Limb (tissue), 2 donors: ENCODE measurements at regions not wholly inside any gene's neighbourhood (a gene's known extent, or its start where the extent isn't known, plus 50 kb on each side); places are given as distances from the start of the nearest gene placed in this dataset.
"Not testable (repeated sequence)": the region's sequence is repeated elsewhere in the genome, so short reads cannot be mapped to it uniquely, and the experiment has no call there.

ENCODE experiments used
- DNase-seq, 2 donors: peaks; one replicate each; pipeline ENCODE4 v3.0.0-alpha.2; 2016; ENCODE audit errors: extremely low spot score in 2 of 2

DNA sequence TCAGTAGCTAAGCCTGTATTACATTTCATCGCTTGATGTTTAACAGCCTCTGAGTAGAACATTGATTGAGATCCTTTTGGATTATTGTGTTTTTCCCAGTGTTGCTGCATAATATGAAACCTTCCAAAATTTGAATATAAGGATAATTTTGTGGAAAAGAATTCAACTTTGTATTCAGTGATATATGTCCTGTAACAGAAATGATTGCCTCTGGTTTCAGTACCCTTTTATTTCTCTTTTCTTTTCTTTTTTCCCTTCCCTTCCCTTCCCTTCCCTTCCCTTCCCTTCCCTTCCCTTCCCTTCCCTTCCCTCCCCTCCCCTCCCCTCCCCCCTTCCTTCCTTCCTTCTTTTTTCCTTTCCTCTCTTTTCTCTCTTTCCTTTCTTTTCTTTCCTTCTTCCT lies 74.6 kb downstream of the UTRN start:
- no peak for DNase-seq

DNA sequence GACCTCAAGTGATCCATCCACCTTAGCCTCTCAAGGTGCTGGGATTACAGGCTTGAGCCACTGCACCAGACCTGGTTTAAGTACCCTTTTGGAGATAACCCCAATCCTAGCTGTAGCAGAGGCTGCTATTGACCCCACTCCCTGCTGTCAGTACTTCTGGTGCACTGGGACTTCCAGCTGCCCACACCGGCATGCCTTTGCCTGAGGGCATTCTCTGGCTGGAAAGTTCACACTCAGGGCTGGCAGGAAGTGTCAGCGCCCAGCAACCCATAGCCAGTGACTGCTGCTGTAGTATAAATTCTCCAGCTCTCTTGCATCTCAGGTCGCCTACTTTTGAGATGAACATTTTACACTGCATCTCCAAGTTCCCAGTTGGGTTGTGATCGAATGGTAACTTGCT lies 75.3 kb downstream of the UTRN start:
- DNase-seq = no peak

DNA sequence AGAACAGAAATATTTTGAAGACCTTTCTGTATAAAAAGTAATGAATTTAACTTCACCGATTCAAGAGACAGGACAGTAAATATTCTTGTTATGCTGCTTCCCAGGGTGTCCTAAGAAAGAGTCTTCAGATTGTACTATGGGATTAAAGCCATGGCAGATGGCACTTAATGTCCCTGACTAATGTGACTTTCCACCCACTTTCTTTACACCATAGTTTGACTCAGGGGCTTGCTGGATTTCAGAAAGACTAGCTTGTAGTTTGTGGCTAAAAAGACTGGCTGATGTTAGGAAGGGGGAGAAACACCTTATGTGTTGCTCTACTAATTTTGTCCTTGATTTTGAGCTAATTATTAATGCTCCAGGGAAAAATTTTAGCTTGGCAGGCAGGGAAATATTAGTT lies 75.9 kb downstream of the UTRN start:
- DNase-seq = no peak

DNA sequence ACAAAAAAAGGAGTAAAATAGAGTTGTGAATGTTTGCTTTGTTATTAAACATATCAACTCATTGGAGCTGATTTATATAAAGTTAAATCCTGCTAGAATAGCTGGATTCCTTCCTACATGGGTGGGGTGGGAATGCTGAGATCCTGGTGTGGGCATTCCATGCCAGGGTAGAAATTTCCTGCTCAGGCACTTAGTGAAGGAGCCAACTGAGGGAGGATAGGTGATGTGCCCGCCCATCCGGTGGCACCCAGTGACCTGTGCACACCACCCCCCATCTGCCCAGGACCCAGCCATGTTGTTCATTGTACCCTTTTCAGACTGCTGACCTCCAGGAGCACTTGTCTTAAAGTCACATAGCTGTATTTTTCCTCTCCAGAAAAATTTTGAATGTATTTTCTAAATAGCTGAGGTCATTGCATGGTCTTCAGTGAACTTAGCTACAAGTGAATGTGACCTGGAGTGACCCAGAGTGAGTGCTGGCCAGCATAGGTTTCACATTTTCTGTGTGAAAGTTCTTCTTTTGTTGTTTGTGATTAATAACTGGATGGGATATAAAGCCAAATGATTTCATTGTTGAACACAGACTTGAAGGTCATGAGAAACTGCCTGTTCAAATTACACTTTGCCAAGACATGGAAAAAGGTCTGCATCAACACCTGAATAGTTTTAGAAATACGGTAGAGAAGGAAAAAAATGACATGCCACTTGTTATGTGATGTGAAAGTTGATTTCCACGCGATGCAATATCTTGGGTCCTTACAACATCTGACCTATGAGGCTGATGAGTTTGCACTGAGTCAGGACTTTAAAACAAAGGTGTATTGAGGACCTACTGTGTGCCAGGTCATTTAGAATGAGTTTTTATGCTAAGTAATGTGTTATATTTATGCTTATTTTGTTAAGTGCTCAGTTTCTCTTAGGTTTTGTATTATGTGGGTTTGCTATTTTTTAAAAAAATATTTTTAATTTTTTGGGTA lies 77.2 kb downstream of the UTRN start:
- DNase-seq = no peak

DNA sequence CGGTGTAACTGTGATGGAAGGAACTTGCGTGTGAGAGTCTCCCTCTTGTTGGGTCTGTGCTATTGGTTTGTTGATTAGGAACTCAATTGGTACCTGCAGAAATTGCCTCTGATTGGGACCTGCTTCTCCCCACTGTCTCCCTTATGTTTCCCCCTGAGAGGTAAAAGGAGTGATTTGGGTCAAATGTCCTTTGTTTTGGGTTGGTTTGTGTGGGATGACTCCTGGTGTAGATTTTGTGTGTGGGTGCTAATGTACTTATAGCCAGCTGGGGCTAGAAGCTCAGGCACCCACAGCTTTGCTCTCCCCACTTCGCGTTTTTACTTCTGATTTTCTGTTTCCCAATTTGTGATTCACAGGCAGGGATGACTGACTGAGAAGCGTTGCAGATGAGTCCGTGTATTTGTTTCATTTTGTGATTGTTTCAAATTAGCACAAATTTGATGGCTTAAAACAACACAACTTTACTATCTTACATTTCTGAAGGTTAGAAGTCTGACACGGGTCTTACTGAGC lies 79.1 kb downstream of the UTRN start:
- DNase-seq = no peak

DNA sequence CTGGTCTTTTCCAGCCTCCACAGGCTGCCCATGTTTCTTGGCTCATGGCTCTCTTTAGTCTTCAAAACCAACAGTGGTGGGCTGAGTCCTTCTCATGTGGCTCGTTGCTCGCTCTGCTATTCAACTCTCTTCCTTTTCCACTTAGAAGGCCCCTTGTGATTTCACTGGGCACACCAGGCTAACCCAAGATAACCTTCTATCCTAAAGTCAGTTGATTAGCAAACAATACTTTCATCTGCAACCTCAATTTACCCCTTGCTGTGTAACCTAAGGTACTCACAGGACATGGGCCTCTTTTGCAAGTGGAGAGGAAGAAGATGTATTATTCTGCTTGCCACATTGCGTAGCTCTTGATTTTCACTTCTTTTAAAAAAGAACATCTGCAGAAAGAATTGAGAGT lies 79.6 kb downstream of the UTRN start:
- no peak for DNase-seq

DNA sequence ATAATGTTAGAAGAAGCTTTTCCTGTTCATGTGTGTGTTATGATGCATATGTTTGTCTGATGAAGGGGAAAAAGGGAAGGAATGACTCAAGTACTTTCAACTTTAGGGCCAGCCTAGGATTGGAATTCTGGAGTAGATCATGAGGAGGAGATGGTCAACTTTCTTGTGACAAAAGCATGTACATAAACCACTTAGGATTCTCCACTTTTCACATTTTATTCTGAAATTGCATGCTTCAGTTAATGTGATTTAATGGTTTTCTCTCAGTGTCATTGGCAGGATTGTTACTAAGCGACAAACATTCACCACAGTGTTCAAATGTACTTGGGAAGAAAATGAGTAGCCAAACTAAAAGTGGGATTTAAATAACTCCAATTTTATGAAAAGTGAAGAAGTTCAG lies 80.1 kb downstream of the UTRN start:
- DNase-seq = no peak

DNA sequence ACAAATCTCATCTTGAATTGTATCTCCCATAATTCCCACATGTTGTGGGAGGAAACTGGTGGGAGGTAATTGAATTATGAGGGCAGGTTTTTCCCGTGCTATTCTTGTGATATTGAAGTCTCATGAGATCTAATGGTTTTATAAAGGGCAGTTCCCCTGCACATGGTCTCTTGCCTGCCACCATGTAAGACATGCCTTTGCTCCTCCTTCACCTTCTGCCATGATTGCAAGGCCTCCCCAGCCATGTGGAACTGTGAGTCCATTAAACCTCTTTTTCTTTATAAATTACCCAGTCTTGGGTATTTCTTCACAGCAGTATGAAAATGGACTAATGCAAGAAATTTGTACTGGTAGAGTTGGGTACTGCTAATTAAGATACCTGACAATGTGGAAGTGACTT lies 84.6 kb downstream of the UTRN start:
- DNase-seq = not testable (repeated sequence)

DNA sequence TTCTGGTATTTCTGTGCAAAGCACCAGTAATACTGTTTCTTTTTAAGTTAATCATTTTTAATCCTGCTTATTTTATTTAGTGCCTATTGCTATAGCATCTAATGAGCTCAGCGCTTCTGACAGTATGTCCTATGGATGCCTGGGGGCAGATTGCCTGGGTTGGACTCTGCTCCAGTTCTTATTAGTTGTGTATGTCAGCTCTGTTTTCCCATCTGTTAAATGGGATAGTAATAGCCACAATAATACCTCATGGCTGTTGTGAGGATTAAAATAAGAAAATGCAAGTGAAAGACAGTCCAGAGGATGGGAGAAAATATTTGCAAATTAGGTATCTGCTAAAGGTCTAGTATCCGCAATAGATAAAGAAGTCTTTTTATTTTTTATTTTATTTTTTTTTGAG lies 87.0 kb downstream of the UTRN start:
- no peak for DNase-seq

DNA sequence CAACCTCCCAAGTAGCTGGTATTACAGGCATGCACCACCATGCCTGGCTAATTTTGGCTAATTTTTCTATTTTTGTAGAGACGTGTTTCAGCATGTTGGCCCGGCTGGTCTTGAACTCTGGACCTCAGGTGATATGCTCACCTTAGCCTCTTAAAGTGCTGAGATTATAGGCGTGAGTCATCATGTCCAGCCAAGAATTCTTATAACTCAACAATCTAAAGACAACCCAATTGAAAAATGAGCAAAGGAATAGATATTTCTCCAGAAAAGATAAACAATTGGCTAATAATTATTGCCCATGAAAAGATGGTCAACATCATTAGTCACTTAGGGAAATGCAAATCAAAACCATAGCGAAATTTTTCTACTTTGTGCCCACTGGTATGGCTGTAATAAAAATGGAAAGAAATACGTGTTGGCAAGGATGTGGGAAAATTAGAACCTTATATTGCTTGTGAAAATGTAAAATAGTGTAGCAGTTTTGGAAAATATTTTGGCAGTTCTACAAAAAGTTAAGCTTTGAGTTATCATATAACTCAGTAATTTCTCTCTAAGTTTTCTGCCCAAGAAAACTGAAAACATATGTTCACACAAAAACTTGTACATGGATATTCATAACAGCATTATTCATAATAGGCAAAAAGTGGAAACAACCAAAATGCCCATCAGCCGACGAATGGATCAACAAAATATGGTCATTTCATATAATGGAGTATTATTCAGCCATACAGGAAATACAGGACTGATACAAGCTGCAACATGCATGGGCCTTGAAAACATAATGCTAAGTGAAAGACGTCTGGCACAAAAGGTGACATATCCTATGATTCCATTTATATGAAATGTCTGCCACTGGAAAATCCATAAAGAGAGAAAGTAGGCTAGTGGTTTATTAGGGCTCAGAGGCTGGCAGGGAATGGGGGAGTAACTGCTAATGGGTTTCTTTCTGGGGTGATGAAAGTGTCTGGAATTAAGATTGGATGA lies 87.8 kb downstream of the UTRN start:
- DNase-seq = no peak

DNA sequence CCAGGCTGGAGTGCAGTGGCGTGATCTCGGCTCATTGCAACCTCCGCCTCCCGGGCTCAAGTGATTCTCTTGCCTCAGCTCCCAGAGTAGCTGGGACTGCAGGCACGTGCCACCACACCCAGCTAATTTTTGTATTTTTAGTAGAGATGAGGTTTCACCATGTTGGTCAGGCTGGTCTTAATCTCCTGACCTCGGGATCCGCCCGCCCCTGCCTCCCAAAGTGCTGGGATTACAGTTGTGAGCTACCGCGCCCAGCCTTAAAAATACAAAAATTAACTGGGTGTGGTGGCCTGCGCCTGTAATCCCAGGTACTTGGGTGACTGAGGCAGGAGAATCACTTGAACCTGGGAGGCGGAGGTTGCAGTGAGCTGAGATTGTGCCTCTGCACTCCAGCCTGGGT lies 89.4 kb downstream of the UTRN start:
- DNase-seq = not testable (repeated sequence)

DNA sequence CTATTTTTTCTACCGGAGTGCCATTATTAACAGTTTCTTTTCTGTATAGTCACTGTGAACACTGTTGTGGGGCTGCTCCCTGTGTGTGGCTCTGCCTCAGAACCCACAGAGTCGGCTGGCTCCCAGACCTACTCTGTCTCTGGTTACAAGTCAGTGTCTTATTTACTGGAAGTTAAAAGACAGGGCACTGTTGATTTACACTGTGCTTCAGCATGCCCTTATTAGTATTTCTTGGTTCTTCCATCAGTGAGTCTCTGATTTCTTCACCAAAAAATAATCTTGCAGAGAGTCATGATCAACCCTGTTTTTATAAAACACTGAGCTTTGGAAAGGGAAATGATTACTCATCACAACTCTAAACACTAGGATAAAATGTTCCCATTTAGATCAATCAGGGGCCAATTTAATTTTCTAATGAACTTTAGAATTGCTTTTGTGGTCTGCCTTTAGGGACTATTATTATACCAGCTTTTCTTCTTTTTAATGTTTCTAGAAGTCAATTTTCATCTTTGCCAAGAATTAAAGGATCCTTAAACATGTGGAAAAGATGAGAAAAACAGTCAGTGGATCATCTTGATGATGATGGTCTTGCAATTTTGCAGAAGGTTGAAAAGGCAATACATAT lies 92.6 kb downstream of the UTRN start:
- no peak for DNase-seq

DNA sequence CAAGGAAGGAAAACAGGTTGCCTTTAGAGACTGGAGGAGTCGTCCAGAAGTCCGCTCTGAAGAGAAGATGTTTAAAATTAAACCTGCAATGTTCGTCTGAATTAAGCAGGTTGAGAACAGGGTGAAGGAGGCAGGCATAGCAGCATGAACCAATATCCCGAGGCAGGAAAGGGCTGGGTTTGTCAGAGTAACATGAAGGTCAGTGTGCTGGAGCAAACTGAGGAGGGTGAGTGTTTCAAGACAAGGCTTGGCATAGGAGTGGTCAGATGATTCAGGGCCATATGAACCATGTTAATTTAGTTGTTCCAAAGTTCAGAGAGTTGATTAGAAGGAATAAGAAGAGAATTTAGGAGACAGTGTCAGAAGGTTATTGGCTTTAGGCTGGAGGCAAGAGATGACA lies 93.3 kb downstream of the UTRN start:
- no peak for DNase-seq

DNA sequence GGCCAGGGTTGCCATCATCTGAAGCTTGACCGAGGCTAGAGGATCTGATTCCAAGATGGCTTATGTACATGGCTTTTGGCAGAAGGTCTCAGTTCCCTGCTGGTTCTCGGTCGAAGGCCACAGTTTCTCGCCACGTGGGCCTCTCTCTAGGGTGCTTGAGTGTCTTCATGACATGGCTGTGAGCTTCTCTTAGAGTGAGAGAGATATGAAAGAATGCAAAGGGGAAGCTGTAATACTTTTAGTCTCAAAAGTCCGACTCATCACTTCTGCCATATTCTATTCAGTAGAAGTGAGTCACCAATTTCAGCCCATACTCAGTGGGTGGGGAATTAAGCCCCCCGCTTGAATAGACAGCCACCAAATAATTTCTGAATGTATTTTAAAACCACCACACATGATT lies 94.2 kb downstream of the UTRN start:
- DNase-seq = no peak

DNA sequence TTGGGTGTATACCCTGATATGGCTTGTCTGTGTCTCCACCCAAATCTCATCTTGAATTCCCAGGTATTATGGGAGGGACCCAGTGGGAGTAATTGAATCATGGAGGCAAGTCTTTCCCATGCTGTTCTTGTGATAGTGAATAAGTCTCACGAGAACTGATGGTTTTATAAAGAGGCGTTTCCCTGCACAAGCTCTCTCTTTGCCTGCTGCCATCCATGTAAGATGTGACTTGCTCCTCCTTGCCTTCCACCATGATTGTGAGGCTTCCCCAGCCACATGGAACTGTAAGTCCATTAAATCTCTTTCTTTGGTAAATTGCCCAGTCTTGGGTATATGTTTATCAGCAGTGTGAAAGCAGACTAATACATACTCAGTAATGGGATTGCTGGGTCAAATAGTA lies 96.4 kb downstream of the UTRN start:
- not testable (repeated sequence) for DNase-seq

DNA sequence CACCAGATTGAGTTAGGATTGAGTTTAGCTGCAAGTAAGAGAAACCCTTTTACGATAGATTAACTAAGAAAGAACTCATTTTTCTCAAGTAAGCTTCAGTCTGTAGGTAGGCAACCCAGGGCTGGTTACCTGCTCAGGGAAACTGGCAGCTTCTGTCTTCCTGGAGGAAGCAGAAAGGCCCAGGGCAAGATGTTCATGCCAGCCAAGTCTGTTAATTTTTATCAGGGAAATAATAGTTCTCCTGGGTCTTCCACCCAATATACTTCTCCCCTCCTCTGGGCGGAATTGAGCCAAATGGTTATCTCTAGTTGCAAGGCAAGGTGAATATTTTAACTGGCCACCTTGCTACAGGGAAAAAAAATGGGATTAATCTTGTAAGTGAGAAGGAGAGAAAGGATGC lies 98.2 kb downstream of the UTRN start:
- no peak for DNase-seq

DNA sequence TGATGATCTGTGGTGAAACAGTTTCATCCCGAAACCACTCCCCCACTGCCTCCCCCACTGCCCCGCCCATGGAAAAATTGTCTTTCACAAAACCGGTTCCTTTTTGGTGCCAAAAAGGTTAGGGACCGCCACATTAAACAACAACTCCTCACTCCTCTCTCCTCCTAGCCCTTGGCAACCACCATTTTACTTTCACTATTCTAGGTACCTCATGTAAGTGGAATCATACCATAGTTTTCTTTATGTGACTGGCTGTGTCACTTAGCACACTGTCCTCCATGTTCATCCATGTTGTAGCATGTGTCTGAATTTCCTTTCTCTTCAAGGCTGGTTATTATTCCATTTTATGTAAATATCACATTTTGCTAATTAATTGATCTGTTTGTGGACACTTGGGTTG lies 99.3 kb downstream of the UTRN start:
- no peak for DNase-seq

DNA sequence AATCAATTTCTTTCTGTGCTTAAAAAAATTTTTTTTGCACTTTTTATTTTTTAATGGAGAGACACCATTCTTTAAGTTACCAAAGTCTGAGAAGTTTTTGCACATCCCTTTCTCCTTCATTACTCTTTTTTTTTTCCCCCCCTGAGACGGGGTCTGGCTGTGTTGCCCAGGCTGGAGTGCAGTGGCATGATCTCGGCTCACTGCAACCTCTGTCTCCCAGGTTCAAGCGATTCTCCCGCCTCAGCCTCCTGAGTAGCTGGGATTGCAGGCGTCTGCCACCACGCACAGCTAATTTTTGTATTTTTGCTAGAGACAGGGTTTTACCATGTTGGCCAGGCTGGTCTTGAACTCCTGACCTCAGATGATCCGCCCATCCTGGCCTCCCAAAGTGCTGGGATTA lies 104.3 kb downstream of the UTRN start:
- not testable (repeated sequence) for DNase-seq

DNA sequence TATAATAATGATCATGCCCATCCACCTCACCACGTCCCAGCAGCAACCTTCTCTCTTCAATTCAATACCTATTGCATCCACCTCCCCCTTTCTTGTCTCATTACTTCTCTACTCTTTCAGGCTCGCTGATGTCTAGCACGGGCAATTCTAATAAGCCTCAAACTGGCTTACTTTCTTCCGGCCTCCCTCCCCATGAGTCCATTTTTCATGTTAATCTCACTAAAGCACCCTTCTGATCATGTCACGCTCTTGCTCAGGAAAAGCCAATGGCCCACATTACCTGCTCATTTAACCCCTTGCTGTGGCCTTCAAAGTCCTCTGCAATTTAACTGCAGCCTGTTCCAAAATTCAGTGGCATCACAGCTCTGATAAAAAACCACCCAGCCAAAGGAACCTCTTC lies 105.1 kb downstream of the UTRN start:
- DNase-seq = no peak

DNA sequence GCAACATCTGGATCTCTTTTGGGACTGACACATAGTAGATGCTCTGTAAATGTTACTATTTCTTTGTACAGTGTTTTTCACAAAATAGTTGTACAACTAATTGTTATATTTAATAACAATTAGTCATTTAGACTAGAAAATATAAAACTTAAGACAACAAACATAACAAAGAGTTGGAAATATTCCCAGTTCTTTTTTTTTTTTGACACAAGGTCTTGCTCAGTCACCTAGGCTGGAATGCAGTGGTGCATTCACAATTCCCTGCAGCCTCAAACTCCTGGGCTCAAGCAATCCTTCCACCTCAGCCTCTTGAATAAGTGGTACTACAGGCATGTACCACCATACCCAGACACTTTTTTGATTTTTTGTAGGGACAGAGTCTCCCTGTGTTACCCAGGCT lies 105.8 kb downstream of the UTRN start:
- no peak for DNase-seq

DNA sequence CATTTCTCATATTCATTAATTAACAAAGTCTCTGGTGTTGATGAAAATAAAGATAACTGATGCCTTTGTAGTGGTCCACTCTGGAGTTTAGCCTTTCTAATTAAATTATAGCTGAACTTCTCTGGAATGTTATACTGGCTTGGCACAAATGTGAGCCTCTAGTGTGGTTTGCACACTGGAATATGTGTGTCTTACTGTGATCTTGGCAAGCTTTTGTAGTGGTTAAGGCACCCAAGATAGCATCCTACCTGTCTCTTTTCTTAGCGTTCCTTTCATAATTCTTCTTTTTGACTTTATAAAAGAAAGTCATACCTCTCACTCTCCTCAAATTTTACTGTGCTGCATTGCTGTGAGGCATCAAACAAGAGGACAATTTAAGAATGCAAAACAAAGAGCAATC lies 107.4 kb downstream of the UTRN start:
- DNase-seq = no peak

DNA sequence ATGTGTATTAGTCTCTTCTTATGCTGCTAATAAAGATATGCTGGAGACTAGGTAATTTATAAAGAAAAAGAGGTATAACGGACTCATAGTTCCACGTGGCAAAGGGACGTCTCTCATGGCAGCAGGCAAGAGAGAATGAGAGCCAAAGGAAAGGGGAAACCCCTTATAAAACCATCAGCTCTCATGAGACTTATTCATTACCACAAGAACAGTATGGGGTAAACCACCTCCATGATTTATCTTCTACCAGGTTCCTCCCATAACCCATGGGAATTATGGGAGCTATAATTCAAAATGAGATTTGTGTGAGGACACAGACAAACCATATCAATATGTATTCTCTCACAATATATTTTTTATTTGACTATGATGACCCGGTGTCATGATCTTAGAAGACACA lies 109.1 kb downstream of the UTRN start:
- DNase-seq = no peak
